ENCODE measurements at regions not wholly inside any gene's neighbourhood (a gene's known extent, or its start where the extent isn't known, plus 50 kb on each side); places are given as distances from the start of the nearest gene placed in this dataset.

GRCh38 chr4:180832073-180832472, 1411.1 kb upstream of the TENM3 start:
- Mint-ChIP-seq H3K4me1 (peaks cover 0 to 2% (median 0%) of the 10 kb centered on the region in 4 donors), H3K36me3 (no peaks in the 10 kb centered on the region), H3K27ac (no peak overlapping the region), H3K9me3 (peaks cover 2 to 7% (median 5%) of the 10 kb centered on the region in 7 donors), H3K4me3 (no peak overlapping the region), H3K27me3 (no peaks in the 10 kb centered on the region)
- no peaks in the 10 kb centered on the region for H3K9me3 ChIP-seq (ENCODE audit: control insufficient read depth in 2 of 2, low read length in 2 of 2)
- H3K36me3 ChIP-seq (ENCODE audit: control insufficient read depth, insufficient read depth, low read length) = no peaks in the 10 kb centered on the region
- no peaks in the 10 kb centered on the region for H3K27me3 ChIP-seq (ENCODE audit: control insufficient read depth, insufficient read depth, low read length)
- H3K4me3 ChIP-seq (ENCODE audit: low read depth, low read length) = no peak overlapping the region
- H3K4me1 ChIP-seq (ENCODE audit: control insufficient read depth, insufficient read depth, low read length, poor library complexity, severe bottlenecking) = no peaks in the 10 kb centered on the region
- H3K27ac ChIP-seq (ENCODE audit: insufficient read depth, low read length, poor library complexity, severe bottlenecking) = no peak overlapping the region
- DNase-seq (no peak), ATAC-seq (ENCODE audit: low read depth in 2 of 2) (no peak)

GRCh38 chr4:180840142-180840541, 1403.1 kb upstream of the TENM3 start:
- H3K36me3 ChIP-seq (ENCODE audit: control insufficient read depth, insufficient read depth, low read length) = no peaks in the 10 kb centered on the region
- no peaks in the 10 kb centered on the region for H3K9me3 ChIP-seq (ENCODE audit: control insufficient read depth in 2 of 2, low read length in 2 of 2)
- no peaks in the 10 kb centered on the region for H3K27me3 ChIP-seq (ENCODE audit: control insufficient read depth, insufficient read depth, low read length)
- Mint-ChIP-seq H3K9me3 (peaks cover 0 to 15% (median 4%) of the 10 kb centered on the region in 7 donors), H3K4me1 (no peaks in the 10 kb centered on the region), H3K27me3 (no peaks in the 10 kb centered on the region), H3K27ac (peak overlapping the region in 1 of 3 donors; percentile 5), H3K36me3 (no peaks in the 10 kb centered on the region), H3K4me3 (no peak overlapping the region)
- DNase-seq (no peak), ATAC-seq (ENCODE audit: low read depth in 2 of 2) (no peak)
- H3K27ac ChIP-seq (ENCODE audit: insufficient read depth, low read length, poor library complexity, severe bottlenecking) = no peak overlapping the region
- H3K4me1 ChIP-seq (ENCODE audit: control insufficient read depth, insufficient read depth, low read length, poor library complexity, severe bottlenecking) = no peaks in the 10 kb centered on the region
- H3K4me3 ChIP-seq (ENCODE audit: low read depth, low read length) = no peak overlapping the region

- no peak overlapping the region for H3K4me3 Mint-ChIP-seq
These were observed 1392.8 kb upstream of the TENM3 start for GRCh38 chr4:180850318-180850940.

GRCh38 chr4:180852738-180853137, 1390.5 kb upstream of the TENM3 start:
- H3K36me3 Mint-ChIP-seq = no peaks in the 10 kb centered on the region
- H3K4me1 Mint-ChIP-seq = no peaks in the 10 kb centered on the region
- no peaks in the 10 kb centered on the region for H3K27me3 Mint-ChIP-seq

More at GRCh38 chr4:180850318-180850940, 1392.8 kb upstream of the TENM3 start:
- no peak for ATAC-seq (ENCODE audit: low read depth in 2 of 2)
- Mint-ChIP-seq H3K36me3 (no peaks in the 10 kb centered on the region), H3K4me1 (no peaks in the 10 kb centered on the region), H3K27me3 (no peaks in the 10 kb centered on the region), H3K27ac (no peak overlapping the region), H3K9me3 (peaks cover 0 to 7% (median 5%) of the 10 kb centered on the region in 7 donors)
- no peak overlapping the region for H3K27ac ChIP-seq (ENCODE audit: insufficient read depth, low read length, poor library complexity, severe bottlenecking)
- H3K4me1 ChIP-seq (ENCODE audit: control insufficient read depth, insufficient read depth, low read length, poor library complexity, severe bottlenecking) = no peaks in the 10 kb centered on the region
- H3K9me3 ChIP-seq (ENCODE audit: control insufficient read depth in 2 of 2, low read length in 2 of 2) = no peaks in the 10 kb centered on the region
- H3K4me3 ChIP-seq (ENCODE audit: low read depth, low read length) = no peak overlapping the region
- no peak for DNase-seq
- H3K27me3 ChIP-seq (ENCODE audit: control insufficient read depth, insufficient read depth, low read length) = no peaks in the 10 kb centered on the region
- no peaks in the 10 kb centered on the region for H3K36me3 ChIP-seq (ENCODE audit: control insufficient read depth, insufficient read depth, low read length)

GRCh38 chr4:180855184-180855583, 1388.0 kb upstream of the TENM3 start:
- no peaks in the 10 kb centered on the region for H3K36me3 ChIP-seq (ENCODE audit: control insufficient read depth, insufficient read depth, low read length)
- Mint-ChIP-seq H3K4me1 (no peaks in the 10 kb centered on the region), H3K9me3 (peaks cover 0 to 17% (median 5%) of the 10 kb centered on the region in 7 donors), H3K4me3 (no peak overlapping the region), H3K27ac (no peak overlapping the region), H3K36me3 (no peaks in the 10 kb centered on the region), H3K27me3 (no peaks in the 10 kb centered on the region)
- H3K9me3 ChIP-seq (ENCODE audit: control insufficient read depth in 2 of 2, low read length in 2 of 2) = no peaks in the 10 kb centered on the region
- H3K4me3 ChIP-seq (ENCODE audit: low read depth, low read length) = no peak overlapping the region
- no peak overlapping the region for H3K27ac ChIP-seq (ENCODE audit: insufficient read depth, low read length, poor library complexity, severe bottlenecking)
- no peak for ATAC-seq (ENCODE audit: low read depth in 2 of 2)
- no peaks in the 10 kb centered on the region for H3K4me1 ChIP-seq (ENCODE audit: control insufficient read depth, insufficient read depth, low read length, poor library complexity, severe bottlenecking)
- DNase-seq = no peak
- H3K27me3 ChIP-seq (ENCODE audit: control insufficient read depth, insufficient read depth, low read length) = no peaks in the 10 kb centered on the region

More at GRCh38 chr4:180852738-180853137, 1390.5 kb upstream of the TENM3 start:
- no peak for ATAC-seq (ENCODE audit: low read depth in 2 of 2)
- H3K27ac Mint-ChIP-seq = no peak overlapping the region
- no peak for DNase-seq
- no peak overlapping the region for H3K27ac ChIP-seq (ENCODE audit: insufficient read depth, low read length, poor library complexity, severe bottlenecking)
- peaks cover 0 to 12% (median 5%) of the 10 kb centered on the region in 7 donors for H3K9me3 Mint-ChIP-seq
- no peaks in the 10 kb centered on the region for H3K4me1 ChIP-seq (ENCODE audit: control insufficient read depth, insufficient read depth, low read length, poor library complexity, severe bottlenecking)
- H3K9me3 ChIP-seq (ENCODE audit: control insufficient read depth in 2 of 2, low read length in 2 of 2) = no peaks in the 10 kb centered on the region
- H3K36me3 ChIP-seq (ENCODE audit: control insufficient read depth, insufficient read depth, low read length) = no peaks in the 10 kb centered on the region
- H3K27me3 ChIP-seq (ENCODE audit: control insufficient read depth, insufficient read depth, low read length) = no peaks in the 10 kb centered on the region
- no peak overlapping the region for H3K4me3 ChIP-seq (ENCODE audit: low read depth, low read length)
- no peak overlapping the region for H3K4me3 Mint-ChIP-seq

GRCh38 chr4:180860089-180860720, 1383.0 kb upstream of the TENM3 start:
- Mint-ChIP-seq H3K4me3 (no peak overlapping the region), H3K9me3 (peaks cover 0 to 27% (median 14%) of the 10 kb centered on the region in 7 donors), H3K36me3 (no peaks in the 10 kb centered on the region), H3K27me3 (no peaks in the 10 kb centered on the region), H3K4me1 (no peaks in the 10 kb centered on the region), H3K27ac (no peak overlapping the region)
- H3K9me3 ChIP-seq (ENCODE audit: control insufficient read depth in 2 of 2, low read length in 2 of 2) = peaks cover 0 to 4% of the 10 kb centered on the region in 2 experiments
- H3K36me3 ChIP-seq (ENCODE audit: control insufficient read depth, insufficient read depth, low read length) = no peaks in the 10 kb centered on the region
- no peak overlapping the region for H3K27ac ChIP-seq (ENCODE audit: insufficient read depth, low read length, poor library complexity, severe bottlenecking)
- ATAC-seq (ENCODE audit: low read depth in 2 of 2) (no peak), DNase-seq (no peak)
- no peaks in the 10 kb centered on the region for H3K27me3 ChIP-seq (ENCODE audit: control insufficient read depth, insufficient read depth, low read length)
- H3K4me1 ChIP-seq (ENCODE audit: control insufficient read depth, insufficient read depth, low read length, poor library complexity, severe bottlenecking) = no peaks in the 10 kb centered on the region
- no peak overlapping the region for H3K4me3 ChIP-seq (ENCODE audit: low read depth, low read length)

GRCh38 chr4:180861651-180862050, 1381.6 kb upstream of the TENM3 start:
- peaks cover 0 to 27% (median 12%) of the 10 kb centered on the region in 7 donors for H3K9me3 Mint-ChIP-seq
- H3K27ac Mint-ChIP-seq = no peak overlapping the region
- Histone ChIP-seq H3K9me3 (ENCODE audit: control insufficient read depth in 2 of 2, low read length in 2 of 2) (peaks cover 0 to 9% of the 10 kb centered on the region in 2 experiments), H3K4me3 (ENCODE audit: low read depth, low read length) (no peak overlapping the region), H3K4me1 (ENCODE audit: control insufficient read depth, insufficient read depth, low read length, poor library complexity, severe bottlenecking) (no peaks in the 10 kb centered on the region), H3K27ac (ENCODE audit: insufficient read depth, low read length, poor library complexity, severe bottlenecking) (no peak overlapping the region), H3K36me3 (ENCODE audit: control insufficient read depth, insufficient read depth, low read length) (no peaks in the 10 kb centered on the region), H3K27me3 (ENCODE audit: control insufficient read depth, insufficient read depth, low read length) (no peaks in the 10 kb centered on the region)
- H3K4me1 Mint-ChIP-seq = no peaks in the 10 kb centered on the region
- H3K27me3 Mint-ChIP-seq = no peaks in the 10 kb centered on the region
- DNase-seq = no peak
- H3K4me3 Mint-ChIP-seq = no peak overlapping the region
- no peak for ATAC-seq (ENCODE audit: low read depth in 2 of 2)
- H3K36me3 Mint-ChIP-seq = no peaks in the 10 kb centered on the region
